Activated naive CD4-positive, alpha-beta T cell treated with anti-CD3 and anti-CD28 coated beads, Interleukin-2, amount 50 U/mL, for 24 hours (primary cell): ENCODE measurements at regions not wholly inside any gene's neighbourhood (a gene's known extent, or its start where the extent isn't known, plus 50 kb on each side); places are given as distances from the start of the nearest gene placed in this dataset.

Experiments
- H3K27ac Mint-ChIP-seq: one replicate; pipeline ENCODE4 v1.8.0; 2021; ENCODE audit warnings: mild to moderate bottlenecking, mixed read lengths
- H3K27me3 Mint-ChIP-seq: one replicate; pipeline ENCODE4 v1.8.0; 2021; ENCODE audit warnings: mixed read lengths
- H3K36me3 Mint-ChIP-seq: one replicate; pipeline ENCODE4 v1.8.0; 2021; ENCODE audit warnings: mixed read lengths
- H3K4me1 Mint-ChIP-seq: one replicate; pipeline ENCODE4 v1.8.0; 2021; ENCODE audit warnings: mixed read lengths
- H3K4me3 Mint-ChIP-seq: one replicate; pipeline ENCODE4 v1.8.0; 2021; ENCODE audit warnings: mild to moderate bottlenecking, mixed read lengths
- H3K9me3 Mint-ChIP-seq: one replicate; pipeline ENCODE4 v1.8.0; 2021; ENCODE audit warnings: mixed read lengths

DNA sequence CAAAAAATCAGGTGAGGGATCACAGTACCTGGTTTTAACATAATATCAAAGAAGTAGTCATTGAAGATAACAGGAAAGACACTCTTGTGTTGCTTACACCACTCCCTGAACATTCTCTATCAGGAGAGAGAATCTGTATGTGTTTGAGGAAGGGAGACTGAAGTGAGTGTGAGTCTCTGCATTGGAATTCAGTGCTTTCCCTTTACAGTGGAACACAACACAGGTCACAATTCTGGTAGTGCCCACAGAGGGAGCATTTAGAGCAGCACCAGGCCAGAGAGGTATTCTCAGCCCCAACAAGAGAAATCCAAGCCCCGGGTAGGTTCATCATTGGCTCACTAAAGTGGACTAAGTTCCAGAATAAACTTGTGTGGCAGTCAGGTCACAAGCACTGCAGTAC, 64.7 kb upstream of the UBQLN2 start:
- H3K27ac Mint-ChIP-seq = no peak overlapping the region
- H3K4me3 Mint-ChIP-seq = no peak overlapping the region
- H3K36me3 Mint-ChIP-seq = peaks cover 14% of the 10 kb centered on the region
- H3K9me3 Mint-ChIP-seq = peaks cover 4% of the 10 kb centered on the region
- no peaks in the 10 kb centered on the region for H3K27me3 Mint-ChIP-seq
- H3K4me1 Mint-ChIP-seq = no peaks in the 10 kb centered on the region

DNA sequence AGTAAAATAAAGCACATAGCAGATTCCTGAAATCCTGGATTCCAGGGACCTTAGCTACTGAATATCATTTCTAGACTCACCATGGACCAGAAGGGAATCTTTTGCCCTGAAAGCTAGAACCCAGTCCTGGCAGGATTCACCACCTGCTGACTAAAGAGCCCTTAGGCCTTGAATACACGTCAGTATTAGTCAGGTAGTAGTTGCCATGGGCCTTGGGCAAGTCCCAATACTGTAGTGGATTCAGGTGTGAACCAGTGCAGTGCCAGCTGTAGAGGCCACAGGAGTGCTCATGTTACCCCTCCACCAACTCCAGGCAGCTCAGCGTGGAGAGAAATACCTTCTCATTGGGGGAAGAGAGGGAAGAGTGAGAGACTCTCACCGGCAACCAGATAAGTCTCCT, 64.1 kb upstream of the UBQLN2 start:
- Mint-ChIP-seq H3K27me3 (no peaks in the 10 kb centered on the region), H3K4me1 (no peaks in the 10 kb centered on the region), H3K36me3 (peaks cover 9% of the 10 kb centered on the region), H3K9me3 (peaks cover 4% of the 10 kb centered on the region), H3K27ac (no peak overlapping the region), H3K4me3 (no peak overlapping the region)

DNA sequence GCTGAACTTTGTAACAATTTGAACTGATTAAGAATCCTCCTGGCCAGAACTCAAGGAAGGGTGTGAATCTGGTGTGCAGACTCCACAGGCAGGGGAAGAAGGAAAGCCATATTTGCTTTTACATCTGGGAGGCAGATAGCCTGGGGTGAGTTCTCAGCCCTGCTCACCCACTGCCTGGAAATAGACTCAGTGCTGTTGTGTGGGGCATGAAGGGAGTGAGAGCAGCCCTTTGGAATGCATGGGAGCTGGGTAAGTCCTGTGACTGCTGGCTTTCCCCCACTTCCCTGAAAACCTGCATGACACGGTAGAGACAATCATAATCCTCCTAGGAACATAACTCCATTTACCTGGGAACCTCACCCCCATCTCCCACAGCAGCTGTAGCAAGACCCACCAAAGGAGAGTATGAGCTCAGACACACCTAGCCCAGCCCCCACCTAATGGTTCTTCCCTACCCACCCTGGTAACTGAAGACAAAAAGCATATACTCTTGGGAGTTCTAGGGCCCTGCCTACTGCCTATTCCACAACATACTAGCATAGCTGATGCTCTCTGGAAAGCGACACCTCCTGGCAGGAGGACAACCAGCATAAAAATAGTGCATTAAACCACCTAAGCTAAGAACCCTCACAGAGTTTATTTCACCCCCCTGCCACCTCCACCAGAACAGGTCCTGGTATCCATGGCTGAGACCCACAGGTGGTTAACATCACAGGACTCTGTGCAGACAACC, 59.3 kb upstream of the UBQLN2 start:
- no peaks in the 10 kb centered on the region for H3K27me3 Mint-ChIP-seq
- peaks cover 6% of the 10 kb centered on the region for H3K9me3 Mint-ChIP-seq
- no peaks in the 10 kb centered on the region for H3K4me1 Mint-ChIP-seq
- peaks cover 8% of the 10 kb centered on the region for H3K36me3 Mint-ChIP-seq
- H3K27ac Mint-ChIP-seq = no peak overlapping the region
- no peak overlapping the region for H3K4me3 Mint-ChIP-seq

DNA sequence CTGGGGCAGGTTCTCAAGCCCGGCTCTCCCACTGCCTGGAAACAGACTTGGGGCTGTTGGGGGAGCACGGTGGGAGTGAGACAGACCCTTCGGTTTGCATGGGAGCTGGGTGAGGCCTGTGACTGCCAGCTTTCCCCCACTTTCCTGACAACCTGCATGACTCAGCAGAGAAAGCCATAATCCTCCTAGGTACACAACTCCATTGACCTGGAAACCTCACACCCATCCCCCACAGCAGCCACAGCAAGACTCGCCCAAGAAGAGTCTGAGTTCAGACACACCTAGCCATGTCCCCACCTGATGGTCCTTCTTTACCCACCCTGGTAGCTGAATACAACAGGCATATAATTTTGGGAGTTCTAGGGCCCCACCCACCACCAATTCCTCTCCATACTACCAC, 57.6 kb upstream of the UBQLN2 start:
- Mint-ChIP-seq H3K27me3 (no peaks in the 10 kb centered on the region), H3K4me3 (no peak overlapping the region), H3K4me1 (no peaks in the 10 kb centered on the region), H3K9me3 (peaks cover 9% of the 10 kb centered on the region), H3K27ac (no peak overlapping the region), H3K36me3 (peaks cover 8% of the 10 kb centered on the region)
